ENCODE measurements at regions not wholly inside any gene's neighbourhood (a gene's known extent, or its start where the extent isn't known, plus 50 kb on each side); places are given as distances from the start of the nearest gene placed in this dataset.

- TF ChIP-seq ZNF462 (CRISPR knock-in tag; IDR thresholded peaks at IDR 0.05), result no peak
- TF ChIP-seq CREB1 (CRISPR knock-in tag; IDR thresholded peaks at IDR 0.05; ENCODE audit: low read depth), result no peak
- no peak for TF ChIP-seq POLR2AphosphoS5 (IDR thresholded peaks at IDR 0.05; ENCODE audit: low read depth)
- TF ChIP-seq STAT1 (IDR thresholded peaks at IDR 0.05; ENCODE audit: unreplicated experiment), result no peak
- TF ChIP-seq, protein P1, sequence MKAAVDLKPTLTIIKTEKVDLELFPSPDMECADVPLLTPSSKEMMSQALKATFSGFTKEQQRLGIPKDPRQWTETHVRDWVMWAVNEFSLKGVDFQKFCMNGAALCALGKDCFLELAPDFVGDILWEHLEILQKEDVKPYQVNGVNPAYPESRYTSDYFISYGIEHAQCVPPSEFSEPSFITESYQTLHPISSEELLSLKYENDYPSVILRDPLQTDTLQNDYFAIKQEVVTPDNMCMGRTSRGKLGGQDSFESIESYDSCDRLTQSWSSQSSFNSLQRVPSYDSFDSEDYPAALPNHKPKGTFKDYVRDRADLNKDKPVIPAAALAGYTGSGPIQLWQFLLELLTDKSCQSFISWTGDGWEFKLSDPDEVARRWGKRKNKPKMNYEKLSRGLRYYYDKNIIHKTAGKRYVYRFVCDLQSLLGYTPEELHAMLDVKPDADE (IDR thresholded peaks at IDR 0.05), result no peak
- TF ChIP-seq CTCF (conservative IDR thresholded peaks at IDR 0.05; ENCODE audit: low read depth in 2 of 2), result no peak
- no peak for TF ChIP-seq JUNB (IDR thresholded peaks at IDR 0.05; ENCODE audit: unreplicated experiment)
- TF ChIP-seq EZH2 (IDR thresholded peaks at IDR 0.05; ENCODE audit: low read depth, unreplicated experiment), result no peak
Measured at GRCh38 chr9:117869712-117870111, 165.5 kb downstream of the TLR4 start (continued).

Data from GM23338 (cell line).